GM21737 (cell line): ENCODE measurements at regions not wholly inside any gene's neighbourhood (a gene's known extent, or its start where the extent isn't known, plus 50 kb on each side); places are given as distances from the start of the nearest gene placed in this dataset.
"Not testable (repeated sequence)": the region's sequence is repeated elsewhere in the genome, so short reads cannot be mapped to it uniquely, and the experiment has no call there.

Experiments used
- ATAC-seq: cut with Tn5 transposase; IDR thresholded peaks from one replicate; pipeline ENCODE4 v1.9.1; 2021; ENCODE audit warnings: mild to moderate bottlenecking, moderate library complexity; ENCODE audit not compliant: unreplicated experiment

- ATAC-seq = no peak
These were observed 1038.8 kb upstream of the AUTS2 start for GRCh38 chr7:68559518-68559917.

- no peak for ATAC-seq
These were observed 1035.9 kb upstream of the AUTS2 start for GRCh38 chr7:68562323-68562899.

- ATAC-seq = no peak
These were observed 1033.8 kb upstream of the AUTS2 start for GRCh38 chr7:68564306-68565135.

- no peak for ATAC-seq
These were observed 1027.0 kb upstream of the AUTS2 start for GRCh38 chr7:68571286-68571685.

- ATAC-seq = no peak
These were observed 1024.8 kb upstream of the AUTS2 start for GRCh38 chr7:68573271-68574005.

GRCh38 chr7:68576366-68576765 lies 1021.9 kb upstream of the AUTS2 start:
- ATAC-seq = no peak

GRCh38 chr7:68581417-68581816 lies 1016.9 kb upstream of the AUTS2 start:
- no peak for ATAC-seq

GRCh38 chr7:68587599-68587998 lies 1010.7 kb upstream of the AUTS2 start:
- no peak for ATAC-seq

GRCh38 chr7:68601826-68602225 lies 996.4 kb upstream of the AUTS2 start:
- no peak for ATAC-seq

- ATAC-seq = no peak
These were observed 993.7 kb upstream of the AUTS2 start for GRCh38 chr7:68604541-68604940.

GRCh38 chr7:68610701-68611100 lies 987.6 kb upstream of the AUTS2 start:
- ATAC-seq = no peak

- ATAC-seq = no peak
These were observed 984.9 kb upstream of the AUTS2 start for GRCh38 chr7:68613405-68613804.

- no peak for ATAC-seq
These were observed 984.4 kb upstream of the AUTS2 start for GRCh38 chr7:68613897-68614296.

GRCh38 chr7:68619526-68619925 lies 978.7 kb upstream of the AUTS2 start:
- no peak for ATAC-seq

GRCh38 chr7:68622500-68622899 lies 975.8 kb upstream of the AUTS2 start:
- ATAC-seq = no peak

GRCh38 chr7:68623030-68623429 lies 975.2 kb upstream of the AUTS2 start:
- ATAC-seq = no peak

GRCh38 chr7:68627247-68627864 lies 970.9 kb upstream of the AUTS2 start:
- ATAC-seq = no peak

GRCh38 chr7:68630914-68631313 lies 967.4 kb upstream of the AUTS2 start:
- not testable (repeated sequence) for ATAC-seq

GRCh38 chr7:68640103-68640502 lies 958.2 kb upstream of the AUTS2 start:
- no peak for ATAC-seq

GRCh38 chr7:68642727-68643126 lies 955.5 kb upstream of the AUTS2 start:
- no peak for ATAC-seq

GRCh38 chr7:68663392-68663791 lies 934.9 kb upstream of the AUTS2 start:
- ATAC-seq = no peak
